Nephron progenitor cell (in vitro differentiated cells): ENCODE measurements at regions not wholly inside any gene's neighbourhood (a gene's known extent, or its start where the extent isn't known, plus 50 kb on each side); places are given as distances from the start of the nearest gene placed in this dataset.

Source experiments
- DNase-seq: peaks from one replicate; pipeline ENCODE4 v3.0.0; 2021
- H3K27ac Mint-ChIP-seq: 2 replicates; pipeline ENCODE4 v1.8.0; 2021; ENCODE audit warnings: mild to moderate bottlenecking, moderate library complexity, mixed read lengths
- H3K27me3 Mint-ChIP-seq: 2 replicates; pipeline ENCODE4 v1.8.0; 2021; ENCODE audit warnings: mild to moderate bottlenecking, low read depth, mixed read lengths; ENCODE audit not compliant: poor library complexity
- H3K36me3 Mint-ChIP-seq: 2 replicates; pipeline ENCODE4 v1.8.0; 2021; ENCODE audit warnings: low read depth, mixed read lengths
- H3K4me1 Mint-ChIP-seq: 2 replicates; pipeline ENCODE4 v1.8.0; 2021; ENCODE audit warnings: mixed read lengths
- H3K4me3 Mint-ChIP-seq: 2 replicates; pipeline ENCODE4 v1.8.0; 2021; ENCODE audit warnings: mild to moderate bottlenecking, moderate library complexity, mixed read lengths
- H3K9me3 Mint-ChIP-seq: 2 replicates; pipeline ENCODE4 v1.8.0; 2021; ENCODE audit warnings: mild to moderate bottlenecking, moderate library complexity, mixed read lengths
- TF ChIP-seq, protein P1 (sequence below): fragments of 200-600 bp; sonication (generic); IDR thresholded peaks from 2 replicates; pipeline ENCODE4 v1.5.0; 2021; ENCODE audit warnings: antibody characterized with exemption

- no peak overlapping the region for H3K27ac Mint-ChIP-seq
- no peak overlapping the region for H3K4me3 Mint-ChIP-seq
- TF ChIP-seq, protein P1, sequence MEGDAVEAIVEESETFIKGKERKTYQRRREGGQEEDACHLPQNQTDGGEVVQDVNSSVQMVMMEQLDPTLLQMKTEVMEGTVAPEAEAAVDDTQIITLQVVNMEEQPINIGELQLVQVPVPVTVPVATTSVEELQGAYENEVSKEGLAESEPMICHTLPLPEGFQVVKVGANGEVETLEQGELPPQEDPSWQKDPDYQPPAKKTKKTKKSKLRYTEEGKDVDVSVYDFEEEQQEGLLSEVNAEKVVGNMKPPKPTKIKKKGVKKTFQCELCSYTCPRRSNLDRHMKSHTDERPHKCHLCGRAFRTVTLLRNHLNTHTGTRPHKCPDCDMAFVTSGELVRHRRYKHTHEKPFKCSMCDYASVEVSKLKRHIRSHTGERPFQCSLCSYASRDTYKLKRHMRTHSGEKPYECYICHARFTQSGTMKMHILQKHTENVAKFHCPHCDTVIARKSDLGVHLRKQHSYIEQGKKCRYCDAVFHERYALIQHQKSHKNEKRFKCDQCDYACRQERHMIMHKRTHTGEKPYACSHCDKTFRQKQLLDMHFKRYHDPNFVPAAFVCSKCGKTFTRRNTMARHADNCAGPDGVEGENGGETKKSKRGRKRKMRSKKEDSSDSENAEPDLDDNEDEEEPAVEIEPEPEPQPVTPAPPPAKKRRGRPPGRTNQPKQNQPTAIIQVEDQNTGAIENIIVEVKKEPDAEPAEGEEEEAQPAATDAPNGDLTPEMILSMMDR: no peak
- H3K27me3 Mint-ChIP-seq: peaks cover 8% of the 10 kb centered on the region
- DNase-seq: no peak
- H3K4me1 Mint-ChIP-seq: no peaks in the 10 kb centered on the region
- no peaks in the 10 kb centered on the region for H3K9me3 Mint-ChIP-seq
- no peaks in the 10 kb centered on the region for H3K36me3 Mint-ChIP-seq
Observed at GRCh38 chr5:14081791-14082190, 61.4 kb upstream of the TRIO start.

- peaks cover 12% of the 10 kb centered on the region for H3K4me1 Mint-ChIP-seq
- H3K36me3 Mint-ChIP-seq: no peaks in the 10 kb centered on the region
- no peak for DNase-seq
- no peaks in the 10 kb centered on the region for H3K9me3 Mint-ChIP-seq
- no peak overlapping the region for H3K27ac Mint-ChIP-seq
- TF ChIP-seq, protein P1: no peak
- no peak overlapping the region for H3K4me3 Mint-ChIP-seq
- peaks cover 11% of the 10 kb centered on the region for H3K27me3 Mint-ChIP-seq
Observed at GRCh38 chr5:14078716-14079115, 64.4 kb upstream of the TRIO start.

DNA sequence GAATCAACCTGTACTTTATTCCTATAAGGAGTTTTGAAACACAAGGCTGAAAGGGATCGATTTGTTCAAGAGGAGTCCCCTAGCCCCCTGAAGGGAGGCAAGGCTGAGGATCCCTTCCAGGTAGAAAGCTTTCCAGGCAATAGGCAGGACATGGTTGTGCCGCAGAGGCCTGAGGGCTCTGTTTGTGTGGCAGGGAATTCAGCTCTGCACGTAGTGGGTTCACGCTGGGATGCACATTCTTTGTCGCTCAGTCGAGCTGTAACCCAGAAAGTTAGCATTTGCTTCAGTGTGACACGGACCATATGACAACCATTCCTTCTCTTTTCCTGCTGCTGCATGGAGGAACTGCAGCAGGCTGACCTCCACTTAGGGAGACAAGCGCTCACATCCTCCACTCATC is 65.6 kb upstream of the TRIO start:
- TF ChIP-seq, protein P1: no peak
- H3K4me1 Mint-ChIP-seq: peaks cover 12% of the 10 kb centered on the region
- no peak overlapping the region for H3K4me3 Mint-ChIP-seq
- H3K27ac Mint-ChIP-seq: no peak overlapping the region
- peaks cover 11% of the 10 kb centered on the region for H3K27me3 Mint-ChIP-seq
- no peaks in the 10 kb centered on the region for H3K9me3 Mint-ChIP-seq
- no peak for DNase-seq
- no peaks in the 10 kb centered on the region for H3K36me3 Mint-ChIP-seq

GRCh38 chr5:14076561-14076960 is 66.6 kb upstream of the TRIO start:
- H3K9me3 Mint-ChIP-seq: peaks cover 4% of the 10 kb centered on the region
- TF ChIP-seq, protein P1: no peak
- no peak overlapping the region for H3K4me3 Mint-ChIP-seq
- peaks cover 8% of the 10 kb centered on the region for H3K27me3 Mint-ChIP-seq
- H3K36me3 Mint-ChIP-seq: no peaks in the 10 kb centered on the region
- peaks cover 12% of the 10 kb centered on the region for H3K4me1 Mint-ChIP-seq
- H3K27ac Mint-ChIP-seq: no peak overlapping the region
- no peak for DNase-seq

- Mint-ChIP-seq H3K36me3 (no peaks in the 10 kb centered on the region), H3K27ac (no peak overlapping the region), H3K27me3 (peaks cover 11% of the 10 kb centered on the region), H3K4me1 (peaks cover 12% of the 10 kb centered on the region), H3K4me3 (no peak overlapping the region), H3K9me3 (peaks cover 4% of the 10 kb centered on the region)
- DNase-seq: no peak
- TF ChIP-seq, protein P1: no peak
Observed at GRCh38 chr5:14075937-14076336, 67.2 kb upstream of the TRIO start.

GRCh38 chr5:14071433-14071832 is 71.7 kb upstream of the TRIO start:
- Mint-ChIP-seq H3K27me3 (peaks cover 6% of the 10 kb centered on the region), H3K4me1 (peaks cover 10% of the 10 kb centered on the region), H3K36me3 (no peaks in the 10 kb centered on the region), H3K27ac (no peak overlapping the region), H3K4me3 (no peak overlapping the region), H3K9me3 (peaks cover 4% of the 10 kb centered on the region)
- TF ChIP-seq, protein P1: no peak
- no peak for DNase-seq
